ENCODE measurements at regions not wholly inside any gene's neighbourhood (a gene's known extent, or its start where the extent isn't known, plus 50 kb on each side); places are given as distances from the start of the nearest gene placed in this dataset.

DNA sequence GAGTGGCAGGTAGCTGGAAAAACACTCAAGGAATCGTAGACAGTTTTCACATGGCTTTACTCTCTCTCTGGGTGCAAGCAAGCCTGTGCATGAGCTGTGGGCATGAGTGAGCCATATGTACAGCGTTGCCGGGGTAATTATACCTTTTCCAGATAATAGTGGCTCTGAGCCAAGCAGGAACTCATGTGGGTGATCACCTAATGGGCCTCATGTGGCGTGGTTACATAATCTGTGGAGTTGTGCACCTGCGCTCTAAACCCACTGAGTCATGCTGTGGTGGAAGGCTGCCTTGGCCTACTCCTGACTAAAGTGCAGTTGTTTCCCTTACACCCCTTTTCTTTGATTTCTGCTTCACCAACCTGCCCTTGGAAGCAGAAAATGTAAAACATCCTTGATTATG, 1564.5 kb upstream of the PCDH10 start (continued):
- TF ChIP-seq ZNF449 (CRISPR knock-in tag; IDR thresholded peaks at IDR 0.05) (no peak), KLF6 (CRISPR knock-in tag; IDR thresholded peaks at IDR 0.05; ENCODE audit: borderline replicate concordance) (no peak), CBFA2T3 (IDR thresholded peaks at IDR 0.05) (no peak), MECOM (CRISPR knock-in tag; IDR thresholded peaks at IDR 0.05) (no peak), SUPT5H (IDR thresholded peaks at IDR 0.05) (no peak)

GRCh38 chr4:131595140-131595539, 1554.0 kb upstream of the PCDH10 start:
- Histone ChIP-seq H3K9ac (ENCODE audit: insufficient read depth in 1 of 2, low read depth in 2 of 2, low read length in 2 of 2) (no peak overlapping the region), H3K27ac (ENCODE audit: extremely low read depth, low read depth, low read length) (no peak overlapping the region), H3K9me1 (ENCODE audit: control insufficient read depth, insufficient read depth, low read length) (no peaks in the 10 kb centered on the region), H2AFZ (ENCODE audit: low read depth, low read length) (no peak overlapping the region), H3K4me1 (replicated peaks in 1 of 2; ENCODE audit: control insufficient read depth in 2 of 2, insufficient read depth in 2 of 2, low read length in 2 of 2) (no peaks in the 10 kb centered on the region), H3K4me3 (no peak overlapping the region), H3K27me3 (ENCODE audit: control insufficient read depth in 2 of 2, insufficient read depth in 2 of 2, low read length in 2 of 2) (no peaks in the 10 kb centered on the region), H3K9me3 (replicated peaks; ENCODE audit: control insufficient read depth, insufficient read depth, low read depth, low read length) (no peaks in the 10 kb centered on the region; the same call in 1 of the 2 replicates), H3K36me3 (ENCODE audit: control insufficient read depth, insufficient read depth, low read length) (no peaks in the 10 kb centered on the region), H3K79me2 (ENCODE audit: control insufficient read depth, insufficient read depth, low read length) (no peaks in the 10 kb centered on the region), H4K20me1 (replicated peaks; ENCODE audit: control insufficient read depth, insufficient read depth, low read length) (no peaks in the 10 kb centered on the region), H3K4me2 (ENCODE audit: insufficient read depth, low read length) (no peak overlapping the region)
- FAIRE-seq = no peak
- in situ Hi-C loops (cut with MboI) = no loop called here
- TF ChIP-seq CEBPG (CRISPR knock-in tag; IDR thresholded peaks at IDR 0.05) = no peak
- TF ChIP-seq CEBPG (tag; conservative IDR thresholded peaks at IDR 0.05 in 1 of 2, IDR thresholded peaks at IDR 0.05 in 1 of 2) = peak in 1 of 2 experiments; percentile 88; a peak in 2 of 4 replicates
- TF ChIP-seq CEBPB (tag; IDR thresholded peaks at IDR 0.05) = peak; percentile 68
- TF ChIP-seq, protein P1, sequence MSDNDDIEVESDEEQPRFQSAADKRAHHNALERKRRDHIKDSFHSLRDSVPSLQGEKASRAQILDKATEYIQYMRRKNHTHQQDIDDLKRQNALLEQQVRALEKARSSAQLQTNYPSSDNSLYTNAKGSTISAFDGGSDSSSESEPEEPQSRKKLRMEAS (CRISPR knock-in tag; IDR thresholded peaks at IDR 0.05) = no peak
- WGBS (ENCODE audit: insufficient coverage, low coverage, missing lambda C conversion rate) = 3% methylated on average over 2 of the region's 2 CpGs
- POLR2A ChIA-PET = no interaction called here
- ATAC-seq = no peak
- BruUV-seq (replicated peaks) = no TSS peak
- CTCF ChIA-PET (ENCODE audit: low intra/inter-chr PET ratio) = no interaction called here
- no peak for DNase-seq (ENCODE audit: extremely low read depth in 1 of 4, low spot score in 3 of 4)
- intact Hi-C loops (cut with micrococcal nuclease) = no loop called here
